ENCODE measurements at regions not wholly inside any gene's neighbourhood (a gene's known extent, or its start where the extent isn't known, plus 50 kb on each side); places are given as distances from the start of the nearest gene placed in this dataset.

- H2BK12ac ChIP-seq (ENCODE audit: insufficient read length, low read depth, low read length), result no peak overlapping the region
- H3K79me2 ChIP-seq (ENCODE audit: insufficient read depth, low read length), result no peaks in the 10 kb centered on the region
- no peak overlapping the region for H3K27ac ChIP-seq (ENCODE audit: insufficient read length, low read depth, low read length)
- no peaks in the 10 kb centered on the region for H3K36me3 Mint-ChIP-seq (ENCODE audit: insufficient read depth in 1 of 3, low read depth in 3 of 3)
- no peaks in the 10 kb centered on the region for H4K20me1 ChIP-seq (ENCODE audit: control insufficient read depth, insufficient read depth, insufficient read length)
- no peak overlapping the region for H2BK20ac ChIP-seq (ENCODE audit: low read depth, low read length, poor library complexity, severe bottlenecking)
- H3K9me3 ChIP-seq (ENCODE audit: control insufficient read depth, low read depth, low read length), result no peaks in the 10 kb centered on the region
- no peak overlapping the region for H3K4me3 Mint-ChIP-seq
- H3K4ac ChIP-seq (ENCODE audit: low read depth, low read length), result no peak overlapping the region
- H3T11ph ChIP-seq (ENCODE audit: low read length), result no peak overlapping the region
- H3K4me2 ChIP-seq (ENCODE audit: insufficient read depth, insufficient read length, low read length), result no peak overlapping the region
- H2BK5ac ChIP-seq (ENCODE audit: insufficient read length, low read length), result no peak overlapping the region
- no peak overlapping the region for H4K5ac ChIP-seq (ENCODE audit: insufficient read length, low read depth, low read length)
- no peak overlapping the region for H2BK15ac ChIP-seq (ENCODE audit: low read depth, low read length)
- no peak for DNase-seq
- H3K18ac ChIP-seq (ENCODE audit: insufficient read length, low read depth, low read length), result no peak overlapping the region
- H3K4me1 Mint-ChIP-seq, result no peaks in the 10 kb centered on the region
- H3K23me2 ChIP-seq (ENCODE audit: insufficient read length, low read depth, low read length, poor library complexity, severe bottlenecking), result no peaks in the 10 kb centered on the region
- no CpG with 5 or more reads among the region's 3 CpGs for WGBS (ENCODE audit: extremely low coverage, insufficient read length, low lambda C conversion rate)
- no peaks in the 10 kb centered on the region for H3K79me1 ChIP-seq (ENCODE audit: insufficient read depth, low read depth, low read length, poor library complexity, severe bottlenecking)
- no peak for TF ChIP-seq CTCF (conservative IDR thresholded peaks at IDR 0.05)
- H3K56ac ChIP-seq (ENCODE audit: insufficient read length, low read depth, low read length), result no peak overlapping the region
- no peaks in the 10 kb centered on the region for H3K27me3 ChIP-seq (ENCODE audit: insufficient read depth, low read length)
- H3K27ac Mint-ChIP-seq, result no peak overlapping the region; a peak in 1 of 7 replicates
- no peak overlapping the region for H3K23ac ChIP-seq (ENCODE audit: insufficient read length, low read depth, low read length)
- H2AK5ac ChIP-seq (ENCODE audit: insufficient read length, low read length), result no peak overlapping the region
- H3K9ac ChIP-seq (ENCODE audit: extremely low read depth, insufficient read length, low read length), result no peak overlapping the region
- no peak overlapping the region for H4K91ac ChIP-seq (ENCODE audit: insufficient read length, low read depth, low read length)
- no peak overlapping the region for H3K14ac ChIP-seq (ENCODE audit: insufficient read depth, low read length)
- no peak overlapping the region for H2BK120ac ChIP-seq (ENCODE audit: low read depth, low read length, poor library complexity, severe bottlenecking)
- peaks cover 0 to 3% of the 10 kb centered on the region in 2 experiments; a peak in 1 of 5 replicates for H3K9me3 Mint-ChIP-seq
- no peaks in the 10 kb centered on the region for H3K4me1 ChIP-seq (ENCODE audit: insufficient read depth, low read length)
- H3K27me3 Mint-ChIP-seq (ENCODE audit: low read depth), result no peaks in the 10 kb centered on the region
- H4K8ac ChIP-seq (replicated peaks; ENCODE audit: insufficient read length, low read depth, low read length), result no peak overlapping the region
- no peak overlapping the region for H2AFZ ChIP-seq (ENCODE audit: low read length)
Observed at GRCh38 chr3:190780524-190780923, 82.0 kb downstream of the GMNC start.
